ENCODE measurements at regions not wholly inside any gene's neighbourhood (a gene's known extent, or its start where the extent isn't known, plus 50 kb on each side); places are given as distances from the start of the nearest gene placed in this dataset.

DNA sequence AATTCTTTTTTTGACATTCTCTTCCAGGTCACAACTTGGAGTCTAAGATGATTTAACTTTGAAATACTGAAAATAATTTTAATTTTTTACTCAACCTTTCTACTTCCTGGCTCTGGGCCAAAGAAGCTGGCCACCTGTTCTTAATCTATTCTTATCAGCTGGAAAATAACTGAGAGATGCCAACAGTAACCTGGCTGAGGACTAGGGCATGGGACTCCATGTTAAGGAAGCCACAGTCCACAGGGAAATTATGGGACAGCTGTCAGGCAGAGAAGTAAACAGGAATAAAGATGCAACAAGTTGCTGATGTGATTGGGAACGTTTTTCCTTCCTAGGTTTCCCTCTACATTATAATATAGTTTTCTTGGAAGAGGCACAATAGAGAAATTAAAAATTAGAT, 84.7 kb upstream of the CPNE4 start:
- DNase-seq, result no peak
- WGBS, 2 donors, result 9 to 49% methylated on average over 1 of the region's 1 CpG
- intact Hi-C loops (cut with DNase I), result no loop called here
- no peaks in the 10 kb centered on the region for H3K36me3 ChIP-seq
- no peak overlapping the region for H3K27ac ChIP-seq
- TF ChIP-seq POLR2A (IDR thresholded peaks at IDR 0.05) (no peak), EP300 (IDR thresholded peaks at IDR 0.05) (no peak), POLR2AphosphoS5 (IDR thresholded peaks at IDR 0.05) (no peak)
- TF ChIP-seq, protein P1, sequence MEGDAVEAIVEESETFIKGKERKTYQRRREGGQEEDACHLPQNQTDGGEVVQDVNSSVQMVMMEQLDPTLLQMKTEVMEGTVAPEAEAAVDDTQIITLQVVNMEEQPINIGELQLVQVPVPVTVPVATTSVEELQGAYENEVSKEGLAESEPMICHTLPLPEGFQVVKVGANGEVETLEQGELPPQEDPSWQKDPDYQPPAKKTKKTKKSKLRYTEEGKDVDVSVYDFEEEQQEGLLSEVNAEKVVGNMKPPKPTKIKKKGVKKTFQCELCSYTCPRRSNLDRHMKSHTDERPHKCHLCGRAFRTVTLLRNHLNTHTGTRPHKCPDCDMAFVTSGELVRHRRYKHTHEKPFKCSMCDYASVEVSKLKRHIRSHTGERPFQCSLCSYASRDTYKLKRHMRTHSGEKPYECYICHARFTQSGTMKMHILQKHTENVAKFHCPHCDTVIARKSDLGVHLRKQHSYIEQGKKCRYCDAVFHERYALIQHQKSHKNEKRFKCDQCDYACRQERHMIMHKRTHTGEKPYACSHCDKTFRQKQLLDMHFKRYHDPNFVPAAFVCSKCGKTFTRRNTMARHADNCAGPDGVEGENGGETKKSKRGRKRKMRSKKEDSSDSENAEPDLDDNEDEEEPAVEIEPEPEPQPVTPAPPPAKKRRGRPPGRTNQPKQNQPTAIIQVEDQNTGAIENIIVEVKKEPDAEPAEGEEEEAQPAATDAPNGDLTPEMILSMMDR (IDR thresholded peaks at IDR 0.05), result no peak
- H3K4me3 ChIP-seq, result no peak overlapping the region
- no peaks in the 10 kb centered on the region for H3K27me3 ChIP-seq
- H3K4me1 ChIP-seq, result no peaks in the 10 kb centered on the region
- no peaks in the 10 kb centered on the region for H3K9me3 ChIP-seq

DNA sequence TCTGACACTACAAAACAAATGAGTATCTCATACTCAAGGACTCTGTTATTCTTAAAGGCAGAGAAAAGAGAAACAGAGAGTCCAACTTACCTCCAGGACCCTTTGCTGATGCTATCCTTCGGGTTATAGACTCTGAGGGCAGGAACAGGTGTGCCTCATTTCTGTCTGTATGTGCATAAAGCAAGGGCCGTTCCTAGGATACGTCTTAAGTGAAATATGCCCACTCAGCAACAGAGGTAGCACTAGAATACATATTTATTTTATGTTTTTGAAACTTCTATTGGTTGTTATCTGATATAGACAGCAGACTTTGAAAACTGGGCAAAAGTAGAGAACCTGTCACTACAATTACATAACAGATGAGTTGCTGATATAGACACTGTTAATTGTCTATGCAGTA, 89.3 kb upstream of the CPNE4 start:
- Histone ChIP-seq H3K4me3 (no peak overlapping the region), H3K27ac (no peak overlapping the region), H3K4me1 (no peaks in the 10 kb centered on the region), H3K9me3 (no peaks in the 10 kb centered on the region), H3K27me3 (no peaks in the 10 kb centered on the region), H3K36me3 (no peaks in the 10 kb centered on the region)
- TF ChIP-seq POLR2A (IDR thresholded peaks at IDR 0.05) (no peak), EP300 (IDR thresholded peaks at IDR 0.05) (no peak), POLR2AphosphoS5 (IDR thresholded peaks at IDR 0.05) (no peak)
- TF ChIP-seq, protein P1 (IDR thresholded peaks at IDR 0.05), result no peak
- WGBS, 2 donors, result 69 to 79% methylated on average over 3 of the region's 3 CpGs
- DNase-seq, result no peak
- intact Hi-C loops (cut with DNase I), result no loop called here

DNA sequence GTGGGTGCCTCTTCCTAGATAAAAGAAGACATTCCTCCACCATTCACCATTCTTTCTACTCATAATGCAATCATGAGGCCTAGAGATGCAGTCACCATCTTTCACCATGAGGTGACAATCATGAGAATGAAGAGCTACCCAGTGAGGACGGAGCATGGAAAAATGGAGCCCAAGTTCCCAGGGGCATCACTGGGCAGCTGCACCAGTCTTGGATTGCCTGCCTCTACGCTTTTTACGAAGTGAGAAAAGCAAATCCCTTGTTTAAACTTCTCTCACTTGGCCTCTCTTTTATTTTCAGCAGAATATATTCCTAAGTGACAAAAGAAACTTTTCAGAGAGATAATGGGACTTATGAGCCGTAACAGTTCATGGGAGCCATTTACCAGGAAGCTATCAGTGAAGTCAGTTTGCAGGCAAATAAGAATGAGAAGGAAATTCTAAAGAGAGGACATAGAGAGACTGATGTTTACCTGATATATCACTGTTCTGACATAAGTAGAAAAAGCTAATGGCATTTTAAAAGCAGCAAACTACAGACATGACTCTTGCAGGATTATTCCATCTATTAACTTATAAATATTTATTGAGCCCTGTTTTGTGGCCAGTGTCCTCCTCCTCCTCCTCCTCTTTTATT, 90.0 kb upstream of the CPNE4 start:
- Histone ChIP-seq H3K4me3 (no peak overlapping the region), H3K9me3 (no peaks in the 10 kb centered on the region), H3K27me3 (no peaks in the 10 kb centered on the region), H3K4me1 (no peaks in the 10 kb centered on the region), H3K27ac (no peak overlapping the region), H3K36me3 (no peaks in the 10 kb centered on the region)
- 77 to 78% methylated on average over 4 of the region's 4 CpGs for WGBS, 2 donors
- intact Hi-C loops (cut with DNase I), result no loop called here
- no peak for DNase-seq
- TF ChIP-seq POLR2A (IDR thresholded peaks at IDR 0.05), result no peak
- no peak for TF ChIP-seq POLR2AphosphoS5 (IDR thresholded peaks at IDR 0.05)
- TF ChIP-seq, protein P1 (IDR thresholded peaks at IDR 0.05), result no peak
- TF ChIP-seq EP300 (IDR thresholded peaks at IDR 0.05), result no peak

DNA sequence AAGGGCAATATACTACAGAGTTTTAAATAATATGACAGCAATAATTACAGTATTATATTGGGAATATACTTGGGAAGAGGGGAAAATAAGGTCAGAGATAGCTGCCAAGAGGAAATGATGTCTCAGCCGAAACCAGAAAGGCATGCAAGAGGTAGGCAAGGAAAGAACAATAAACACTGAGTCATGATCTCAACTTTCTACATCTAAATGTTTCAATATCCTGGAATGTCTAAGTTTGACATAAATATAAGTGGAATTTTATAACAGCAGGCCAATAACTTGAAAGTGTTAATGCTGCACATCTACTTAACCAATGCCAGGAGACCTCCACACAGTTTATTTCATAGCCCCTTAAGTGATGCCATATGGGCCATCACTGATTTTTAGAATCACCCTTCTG, 99.8 kb upstream of the CPNE4 start:
- Histone ChIP-seq H3K4me1 (peaks cover 0 to 9% (median 0%) of the 10 kb centered on the region in 4 donors), H3K9me3 (no peaks in the 10 kb centered on the region), H3K27ac (no peak overlapping the region), H3K4me3 (no peak overlapping the region), H3K27me3 (no peaks in the 10 kb centered on the region), H3K36me3 (no peaks in the 10 kb centered on the region)
- intact Hi-C loops (cut with DNase I), result no loop called here
- WGBS, 2 donors, result 15 to 58% methylated on average over 1 of the region's 1 CpG
- TF ChIP-seq POLR2AphosphoS5 (IDR thresholded peaks at IDR 0.05) (no peak), EP300 (IDR thresholded peaks at IDR 0.05) (no peak), POLR2A (IDR thresholded peaks at IDR 0.05) (no peak)
- TF ChIP-seq, protein P1 (IDR thresholded peaks at IDR 0.05), result no peak
- DNase-seq, result no peak

All from sigmoid colon (tissue), 6 donors.